MCF 10A (cell line): ENCODE measurements at regions not wholly inside any gene's neighbourhood (a gene's known extent, or its start where the extent isn't known, plus 50 kb on each side); places are given as distances from the start of the nearest gene placed in this dataset.

Experiments
- BruUV-seq: library from RNA; stranded (reverse); fragments of 400-500 nt; replicated peaks from 2 replicates; lab custom pipeline; 2021; lab: Mats Ljungman, UMichigan
- CTCF ChIA-PET: fragments of 300-600 bp; sonication (Branson Sonifier 250); formaldehyde crosslinking; extraction: SDS; loops from one replicate; lab custom pipeline; 2021; ENCODE audit warnings: antibody characterized with exemption, inconsistent platforms; lab: Yijun Ruan, JAX
- POLR2A ChIA-PET: fragments of 300-600, 350-650 bp; sonication (Branson Sonifier 250); formaldehyde crosslinking; extraction: SDS; loops from one replicate; lab custom pipeline; 2020; ENCODE audit warnings: antibody characterized with exemption, inconsistent platforms; lab: Yijun Ruan, JAX
- DNase-seq: peaks from one replicate; pipeline ENCODE4 v3.0.0-alpha.2; 2018; ENCODE audit not compliant: unreplicated experiment
- H3K27ac Mint-ChIP-seq: one replicate; pipeline ENCODE4 v1.8.0; 2022; ENCODE audit warnings: mild to moderate bottlenecking, low read depth, mixed read lengths; ENCODE audit not compliant: unreplicated experiment
- H3K27me3 Mint-ChIP-seq: one replicate; pipeline ENCODE4 v1.8.0; 2022; ENCODE audit warnings: mixed read lengths; ENCODE audit not compliant: insufficient read depth, unreplicated experiment
- H3K36me3 Mint-ChIP-seq: one replicate; pipeline ENCODE4 v1.8.0; 2022; ENCODE audit warnings: mild to moderate bottlenecking, moderate library complexity, mixed read lengths; ENCODE audit not compliant: insufficient read depth, unreplicated experiment
- H3K4me1 Mint-ChIP-seq: one replicate; pipeline ENCODE4 v1.8.0; 2022; ENCODE audit warnings: mixed read lengths; ENCODE audit not compliant: insufficient read depth, unreplicated experiment
- H3K4me3 Mint-ChIP-seq: one replicate; pipeline ENCODE4 v1.8.0; 2022; ENCODE audit warnings: mild to moderate bottlenecking, moderate library complexity, mixed read lengths; ENCODE audit not compliant: unreplicated experiment
- H3K9me3 Mint-ChIP-seq: one replicate; pipeline ENCODE4 v1.8.0; 2022; ENCODE audit warnings: mixed read lengths; ENCODE audit not compliant: unreplicated experiment
- CTCF ChIP-seq: fragments of 200-600 bp; IDR thresholded peaks from one replicate; pipeline ENCODE4 v1.8.0; 2022; ENCODE audit warnings: antibody characterized with exemption, mild to moderate bottlenecking; ENCODE audit not compliant: unreplicated experiment
- intact Hi-C: fragments of 100-400 bp; cut with micrococcal nuclease; formaldehyde crosslinking; loops from 2 replicates; pipeline ENCODE4 v1.14.1; 2022

GRCh38 chr10:43795639-43796038 lies 147.0 kb upstream of the ZNF32 start:
- no peak for TF ChIP-seq CTCF
- CTCF ChIA-PET = no interaction called here
- H3K27me3 Mint-ChIP-seq = peaks cover 52% of the 10 kb centered on the region
- H3K36me3 Mint-ChIP-seq = peaks cover 5% of the 10 kb centered on the region
- no peak for DNase-seq
- intact Hi-C loops = no loop called here
- no peak overlapping the region for H3K27ac Mint-ChIP-seq
- BruUV-seq = no TSS peak
- no peak overlapping the region for H3K4me3 Mint-ChIP-seq
- H3K4me1 Mint-ChIP-seq = peaks cover 8% of the 10 kb centered on the region
- peaks cover 7% of the 10 kb centered on the region for H3K9me3 Mint-ChIP-seq
- POLR2A ChIA-PET = no interaction called here

GRCh38 chr10:43795093-43795492 lies 146.4 kb upstream of the ZNF32 start:
- CTCF ChIA-PET = no interaction called here
- Mint-ChIP-seq H3K27me3 (peaks cover 50% of the 10 kb centered on the region), H3K9me3 (peaks cover 7% of the 10 kb centered on the region), H3K4me3 (no peak overlapping the region), H3K4me1 (peaks cover 8% of the 10 kb centered on the region), H3K36me3 (peaks cover 5% of the 10 kb centered on the region), H3K27ac (no peak overlapping the region)
- no TSS peak for BruUV-seq
- DNase-seq = no peak
- TF ChIP-seq CTCF = no peak
- intact Hi-C loops = no loop called here
- POLR2A ChIA-PET = no interaction called here

GRCh38 chr10:43794181-43794815 lies 145.6 kb upstream of the ZNF32 start:
- ChIA-PET CTCF (no interaction called here), POLR2A (no interaction called here)
- BruUV-seq = no TSS peak
- TF ChIP-seq CTCF = no peak
- peaks cover 8% of the 10 kb centered on the region for H3K4me1 Mint-ChIP-seq
- intact Hi-C loops = no loop called here
- peaks cover 7% of the 10 kb centered on the region for H3K9me3 Mint-ChIP-seq
- no peak for DNase-seq
- H3K27ac Mint-ChIP-seq = no peak overlapping the region
- peaks cover 50% of the 10 kb centered on the region for H3K27me3 Mint-ChIP-seq
- H3K4me3 Mint-ChIP-seq = no peak overlapping the region
- H3K36me3 Mint-ChIP-seq = peaks cover 5% of the 10 kb centered on the region

- peak; percentile 79 for DNase-seq
- Mint-ChIP-seq H3K9me3 (peaks cover 9% of the 10 kb centered on the region), H3K36me3 (peaks cover 5% of the 10 kb centered on the region), H3K27ac (no peak overlapping the region), H3K4me3 (no peak overlapping the region), H3K4me1 (peaks cover 8% of the 10 kb centered on the region), H3K27me3 (peaks cover 50% of the 10 kb centered on the region)
- ChIA-PET POLR2A (no interaction called here), CTCF (no interaction called here)
- intact Hi-C loops = no loop called here
- no peak for TF ChIP-seq CTCF
- no TSS peak for BruUV-seq
Observed at GRCh38 chr10:43793704-43794103, 145.0 kb upstream of the ZNF32 start.
